HL-60 (cell line): ENCODE measurements at regions not wholly inside any gene's neighbourhood (a gene's known extent, or its start where the extent isn't known, plus 50 kb on each side); places are given as distances from the start of the nearest gene placed in this dataset.

Experiments used
- DNase-seq, 2 experiments: peaks; one replicate each; pipeline ENCODE4 v3.0.0-alpha.2; 2010 to 2020; ENCODE audit warnings: low read depth in 1 of 2, low spot score in 1 of 2
- H3K27ac ChIP-seq: fragments of 250-450 bp; sonication (Bioruptor Pico); replicated peaks from 2 replicates; pipeline ENCODE4 v1.5.1; 2020; ENCODE audit warnings: mild to moderate bottlenecking, moderate library complexity
- H3K27me3 ChIP-seq: fragments of 250-450 bp; sonication (Bioruptor Pico); 2 replicates; pipeline ENCODE4 v1.5.1; 2021; ENCODE audit warnings: mild to moderate bottlenecking, moderate library complexity; ENCODE audit not compliant: insufficient read depth, poor library complexity, severe bottlenecking
- H3K4me3 ChIP-seq: replicated peaks from 2 replicates; pipeline ENCODE4 v1.5.1; 2011; ENCODE audit warnings: mild to moderate bottlenecking, control low read depth, low read length; ENCODE audit not compliant: insufficient read depth
- GABPA ChIP-seq: IDR thresholded peaks from 2 replicates; pipeline ENCODE4 v1.6.1; 2012; ENCODE audit warnings: low read depth
- POLR2AphosphoS5 ChIP-seq: IDR thresholded peaks from 2 replicates; pipeline ENCODE4 v1.6.1; 2012; ENCODE audit warnings: low read depth
- SPI1 ChIP-seq: IDR thresholded peaks from 2 replicates; pipeline ENCODE4 v1.6.1; 2012; ENCODE audit warnings: low read depth, mild to moderate bottlenecking, borderline replicate concordance
- TF ChIP-seq, protein P1 (sequence below): IDR thresholded peaks from one replicate; pipeline ENCODE4 v1.5.1; 2011; ENCODE audit warnings: low read length, control low read depth, inconsistent platforms; ENCODE audit not compliant: insufficient read depth
- TF ChIP-seq, protein P2 (sequence below): IDR thresholded peaks from 2 replicates; pipeline ENCODE4 v1.6.1; 2012; ENCODE audit warnings: low read depth; ENCODE audit not compliant: insufficient replicate concordance

GRCh38 chr1:209257454-209257853, 326.1 kb upstream of the CAMK1G start:
- H3K27me3 ChIP-seq, result no peaks in the 10 kb centered on the region
- H3K4me3 ChIP-seq, result no peak overlapping the region
- DNase-seq, result no peak
- no peak for TF ChIP-seq GABPA
- TF ChIP-seq, protein P1, sequence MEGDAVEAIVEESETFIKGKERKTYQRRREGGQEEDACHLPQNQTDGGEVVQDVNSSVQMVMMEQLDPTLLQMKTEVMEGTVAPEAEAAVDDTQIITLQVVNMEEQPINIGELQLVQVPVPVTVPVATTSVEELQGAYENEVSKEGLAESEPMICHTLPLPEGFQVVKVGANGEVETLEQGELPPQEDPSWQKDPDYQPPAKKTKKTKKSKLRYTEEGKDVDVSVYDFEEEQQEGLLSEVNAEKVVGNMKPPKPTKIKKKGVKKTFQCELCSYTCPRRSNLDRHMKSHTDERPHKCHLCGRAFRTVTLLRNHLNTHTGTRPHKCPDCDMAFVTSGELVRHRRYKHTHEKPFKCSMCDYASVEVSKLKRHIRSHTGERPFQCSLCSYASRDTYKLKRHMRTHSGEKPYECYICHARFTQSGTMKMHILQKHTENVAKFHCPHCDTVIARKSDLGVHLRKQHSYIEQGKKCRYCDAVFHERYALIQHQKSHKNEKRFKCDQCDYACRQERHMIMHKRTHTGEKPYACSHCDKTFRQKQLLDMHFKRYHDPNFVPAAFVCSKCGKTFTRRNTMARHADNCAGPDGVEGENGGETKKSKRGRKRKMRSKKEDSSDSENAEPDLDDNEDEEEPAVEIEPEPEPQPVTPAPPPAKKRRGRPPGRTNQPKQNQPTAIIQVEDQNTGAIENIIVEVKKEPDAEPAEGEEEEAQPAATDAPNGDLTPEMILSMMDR, result no peak
- H3K27ac ChIP-seq, result no peak overlapping the region

- DNase-seq, result no peak
- Histone ChIP-seq H3K27ac (no peak overlapping the region), H3K27me3 (no peaks in the 10 kb centered on the region), H3K4me3 (no peak overlapping the region)
- TF ChIP-seq, protein P2, sequence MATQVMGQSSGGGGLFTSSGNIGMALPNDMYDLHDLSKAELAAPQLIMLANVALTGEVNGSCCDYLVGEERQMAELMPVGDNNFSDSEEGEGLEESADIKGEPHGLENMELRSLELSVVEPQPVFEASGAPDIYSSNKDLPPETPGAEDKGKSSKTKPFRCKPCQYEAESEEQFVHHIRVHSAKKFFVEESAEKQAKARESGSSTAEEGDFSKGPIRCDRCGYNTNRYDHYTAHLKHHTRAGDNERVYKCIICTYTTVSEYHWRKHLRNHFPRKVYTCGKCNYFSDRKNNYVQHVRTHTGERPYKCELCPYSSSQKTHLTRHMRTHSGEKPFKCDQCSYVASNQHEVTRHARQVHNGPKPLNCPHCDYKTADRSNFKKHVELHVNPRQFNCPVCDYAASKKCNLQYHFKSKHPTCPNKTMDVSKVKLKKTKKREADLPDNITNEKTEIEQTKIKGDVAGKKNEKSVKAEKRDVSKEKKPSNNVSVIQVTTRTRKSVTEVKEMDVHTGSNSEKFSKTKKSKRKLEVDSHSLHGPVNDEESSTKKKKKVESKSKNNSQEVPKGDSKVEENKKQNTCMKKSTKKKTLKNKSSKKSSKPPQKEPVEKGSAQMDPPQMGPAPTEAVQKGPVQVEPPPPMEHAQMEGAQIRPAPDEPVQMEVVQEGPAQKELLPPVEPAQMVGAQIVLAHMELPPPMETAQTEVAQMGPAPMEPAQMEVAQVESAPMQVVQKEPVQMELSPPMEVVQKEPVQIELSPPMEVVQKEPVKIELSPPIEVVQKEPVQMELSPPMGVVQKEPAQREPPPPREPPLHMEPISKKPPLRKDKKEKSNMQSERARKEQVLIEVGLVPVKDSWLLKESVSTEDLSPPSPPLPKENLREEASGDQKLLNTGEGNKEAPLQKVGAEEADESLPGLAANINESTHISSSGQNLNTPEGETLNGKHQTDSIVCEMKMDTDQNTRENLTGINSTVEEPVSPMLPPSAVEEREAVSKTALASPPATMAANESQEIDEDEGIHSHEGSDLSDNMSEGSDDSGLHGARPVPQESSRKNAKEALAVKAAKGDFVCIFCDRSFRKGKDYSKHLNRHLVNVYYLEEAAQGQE, result no peak
- TF ChIP-seq POLR2AphosphoS5 (no peak), SPI1 (no peak), GABPA (no peak)
- TF ChIP-seq, protein P1, result no peak
These were observed 323.4 kb upstream of the CAMK1G start for GRCh38 chr1:209260136-209260535.

GRCh38 chr1:209262631-209263030, 320.9 kb upstream of the CAMK1G start:
- Histone ChIP-seq H3K27me3 (no peaks in the 10 kb centered on the region), H3K4me3 (no peak overlapping the region), H3K27ac (no peak overlapping the region)
- DNase-seq, result no peak
- TF ChIP-seq POLR2AphosphoS5 (no peak), SPI1 (no peak), GABPA (no peak)
- TF ChIP-seq, protein P2, result no peak
- TF ChIP-seq, protein P1, result no peak

DNA sequence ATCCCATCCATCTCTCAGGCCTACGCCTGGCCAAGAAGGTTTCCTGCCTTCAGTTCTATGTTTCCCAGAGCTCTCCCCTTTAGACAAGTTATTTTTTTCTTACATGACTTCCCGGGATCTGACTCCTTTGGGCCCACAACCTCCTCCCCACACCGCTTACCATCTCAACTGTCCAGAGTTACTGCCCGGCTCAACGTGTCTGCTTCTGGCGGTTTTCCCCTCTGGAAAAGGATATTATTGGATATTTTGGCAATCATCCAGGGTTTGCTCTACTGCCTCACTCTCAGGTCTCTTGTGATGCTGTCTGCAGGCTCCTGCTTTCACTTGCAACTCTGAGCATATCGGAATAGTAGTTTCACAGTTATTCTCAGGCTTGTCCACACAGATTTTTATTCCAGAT, 318.2 kb upstream of the CAMK1G start:
- DNase-seq, result no peak
- H3K27ac ChIP-seq, result no peak overlapping the region
- H3K27me3 ChIP-seq, result no peaks in the 10 kb centered on the region
- no peak overlapping the region for H3K4me3 ChIP-seq
- TF ChIP-seq SPI1, result no peak
- TF ChIP-seq POLR2AphosphoS5, result no peak
- TF ChIP-seq, protein P1, result no peak
- TF ChIP-seq GABPA, result no peak
